ENCODE measurements at regions not wholly inside any gene's neighbourhood (a gene's known extent, or its start where the extent isn't known, plus 50 kb on each side); places are given as distances from the start of the nearest gene placed in this dataset.

GRCh38 chr9:107759009-107759822 is 269.6 kb upstream of the KLF4 start:
- Mint-ChIP-seq H3K9me3 (ENCODE audit: unreplicated experiment) (peaks cover 12% of the 10 kb centered on the region), H3K4me3 (ENCODE audit: unreplicated experiment) (no peak overlapping the region), H3K4me1 (ENCODE audit: unreplicated experiment) (peaks cover 15% of the 10 kb centered on the region), H3K36me3 (ENCODE audit: unreplicated experiment) (no peaks in the 10 kb centered on the region), H3K27me3 (ENCODE audit: unreplicated experiment) (peaks cover 3% of the 10 kb centered on the region), H3K27ac (ENCODE audit: unreplicated experiment) (no peak overlapping the region)
- DNase-seq (ENCODE audit: extremely low spot score, unreplicated experiment): no peak
- no peak for TF ChIP-seq CTCF (IDR thresholded peaks at IDR 0.05)

- no peak for TF ChIP-seq CTCF (IDR thresholded peaks at IDR 0.05)
- peaks cover 27% of the 10 kb centered on the region for H3K4me1 Mint-ChIP-seq (ENCODE audit: unreplicated experiment)
- no peak overlapping the region for H3K4me3 Mint-ChIP-seq (ENCODE audit: unreplicated experiment)
- no peak overlapping the region for H3K27ac Mint-ChIP-seq (ENCODE audit: unreplicated experiment)
- no peak for DNase-seq (ENCODE audit: extremely low spot score, unreplicated experiment)
- H3K27me3 Mint-ChIP-seq (ENCODE audit: unreplicated experiment): no peaks in the 10 kb centered on the region
- H3K9me3 Mint-ChIP-seq (ENCODE audit: unreplicated experiment): no peaks in the 10 kb centered on the region
- no peaks in the 10 kb centered on the region for H3K36me3 Mint-ChIP-seq (ENCODE audit: unreplicated experiment)
Observed at GRCh38 chr9:107756091-107756490, 266.5 kb upstream of the KLF4 start.

- Mint-ChIP-seq H3K27me3 (ENCODE audit: unreplicated experiment) (no peaks in the 10 kb centered on the region), H3K9me3 (ENCODE audit: unreplicated experiment) (no peaks in the 10 kb centered on the region), H3K36me3 (ENCODE audit: unreplicated experiment) (no peaks in the 10 kb centered on the region), H3K4me1 (ENCODE audit: unreplicated experiment) (peaks cover 36% of the 10 kb centered on the region), H3K4me3 (ENCODE audit: unreplicated experiment) (no peak overlapping the region), H3K27ac (ENCODE audit: unreplicated experiment) (peak overlapping the region; percentile 77)
- DNase-seq (ENCODE audit: extremely low spot score, unreplicated experiment): no peak
- TF ChIP-seq CTCF (IDR thresholded peaks at IDR 0.05): no peak
Observed at GRCh38 chr9:107755246-107755645, 265.7 kb upstream of the KLF4 start.

- Mint-ChIP-seq H3K9me3 (ENCODE audit: unreplicated experiment) (peaks cover 5% of the 10 kb centered on the region), H3K27ac (ENCODE audit: unreplicated experiment) (peak overlapping the region; percentile 99), H3K36me3 (ENCODE audit: unreplicated experiment) (peaks cover 2% of the 10 kb centered on the region), H3K4me3 (ENCODE audit: unreplicated experiment) (no peak overlapping the region), H3K4me1 (ENCODE audit: unreplicated experiment) (peaks cover 50% of the 10 kb centered on the region), H3K27me3 (ENCODE audit: unreplicated experiment) (no peaks in the 10 kb centered on the region)
- TF ChIP-seq CTCF (IDR thresholded peaks at IDR 0.05): no peak
- no peak for DNase-seq (ENCODE audit: extremely low spot score, unreplicated experiment)
Observed at GRCh38 chr9:107751567-107752210, 262.1 kb upstream of the KLF4 start.

Measured in osteocyte (in vitro differentiated cells).